HG03354 (cell line): ENCODE measurements at regions not wholly inside any gene's neighbourhood (a gene's known extent, or its start where the extent isn't known, plus 50 kb on each side); places are given as distances from the start of the nearest gene placed in this dataset.
"Not testable (repeated sequence)": the region's sequence is repeated elsewhere in the genome, so short reads cannot be mapped to it uniquely, and the experiment has no call there.

ENCODE experiments used
- ATAC-seq: cut with Tn5 transposase; IDR thresholded peaks from one replicate; pipeline ENCODE4 v1.9.1; 2021; ENCODE audit warnings: mild to moderate bottlenecking; ENCODE audit not compliant: unreplicated experiment, poor library complexity, severe bottlenecking

DNA sequence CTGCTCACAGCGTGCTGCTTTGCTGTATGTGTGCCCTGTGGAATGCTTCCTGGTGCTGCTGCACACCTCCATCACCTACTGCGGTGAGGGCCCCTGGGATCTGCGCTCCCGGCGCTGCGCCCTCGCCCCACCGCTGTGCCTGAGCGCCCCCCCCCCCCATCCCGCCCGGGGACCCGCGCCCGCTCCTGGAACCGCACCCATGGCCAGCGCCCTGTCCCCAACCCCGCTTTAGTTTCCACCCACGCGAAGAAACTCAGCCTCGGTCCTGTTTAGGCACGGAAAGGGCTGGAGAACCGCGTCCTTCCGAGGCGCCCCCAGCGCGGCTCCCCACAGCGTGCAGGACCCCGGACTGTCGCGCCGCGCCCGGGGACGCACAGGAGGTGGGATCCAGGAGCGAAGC lies 265.5 kb downstream of the POTEB3 start:
- ATAC-seq, result not testable (repeated sequence)

DNA sequence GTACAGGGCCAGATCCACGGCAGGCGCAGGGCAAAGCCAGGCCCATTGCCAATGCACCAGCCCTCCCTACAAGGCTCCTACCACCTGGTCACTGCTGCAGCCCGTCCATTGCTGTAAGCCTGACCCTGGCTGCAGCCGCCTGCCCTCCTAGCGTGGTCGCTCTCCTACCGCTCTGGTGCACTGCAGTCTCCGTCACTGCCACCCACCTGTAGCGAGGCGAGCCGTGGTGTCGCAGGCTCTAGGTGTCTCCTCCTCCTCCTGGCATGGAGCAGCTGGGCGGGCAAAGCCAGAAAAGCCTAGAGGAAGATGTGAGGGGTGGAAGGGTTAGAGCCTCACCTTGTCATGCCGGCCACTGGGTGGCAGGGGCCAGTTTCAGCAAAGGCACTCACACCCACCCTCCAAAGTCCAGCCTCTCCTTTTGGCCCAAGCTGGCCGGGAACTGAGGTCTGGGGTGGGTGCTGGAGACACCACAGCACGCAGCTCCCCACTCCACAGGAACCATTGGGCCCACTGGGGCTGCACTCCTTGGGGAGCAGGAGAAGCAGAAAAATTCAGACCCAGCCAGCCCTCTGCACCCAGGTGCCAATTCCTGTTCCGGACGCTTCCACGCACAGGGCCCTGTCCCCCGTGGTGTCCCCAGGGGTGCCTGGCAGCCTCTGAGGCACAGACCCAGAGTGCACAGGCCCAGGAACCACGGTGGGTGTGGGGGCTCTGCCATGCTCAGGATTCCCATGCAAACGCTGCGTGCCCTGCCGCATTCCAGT lies 285.3 kb upstream of the POTEB2 start:
- ATAC-seq, result not testable (repeated sequence)

- not testable (repeated sequence) for ATAC-seq
Observed at GRCh38 chr15:21148136-21148535, 282.0 kb upstream of the POTEB2 start.

DNA sequence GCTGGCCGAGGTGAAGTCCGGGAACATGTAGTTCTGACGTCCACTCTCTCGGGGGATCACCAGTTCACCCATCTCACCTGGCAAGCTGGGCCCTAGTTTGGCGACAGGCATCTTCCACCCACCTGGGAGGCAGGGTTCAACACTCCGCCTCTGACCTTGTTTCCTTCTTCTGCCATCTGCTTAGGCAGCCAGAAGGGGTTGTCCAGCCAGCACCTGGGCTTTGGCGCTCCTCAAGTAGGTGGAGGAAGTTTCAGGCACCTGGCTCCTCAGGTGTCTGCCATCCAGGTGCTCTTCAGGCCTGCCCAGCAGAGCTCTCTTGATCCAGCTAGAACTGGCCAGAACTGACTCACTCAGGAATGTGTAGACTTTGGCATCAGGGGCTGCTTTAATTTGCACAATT lies 267.8 kb upstream of the POTEB2 start:
- ATAC-seq, result not testable (repeated sequence)

GRCh38 chr15:21112271-21113053 lies 246.3 kb upstream of the POTEB2 start:
- not testable (repeated sequence) for ATAC-seq

DNA sequence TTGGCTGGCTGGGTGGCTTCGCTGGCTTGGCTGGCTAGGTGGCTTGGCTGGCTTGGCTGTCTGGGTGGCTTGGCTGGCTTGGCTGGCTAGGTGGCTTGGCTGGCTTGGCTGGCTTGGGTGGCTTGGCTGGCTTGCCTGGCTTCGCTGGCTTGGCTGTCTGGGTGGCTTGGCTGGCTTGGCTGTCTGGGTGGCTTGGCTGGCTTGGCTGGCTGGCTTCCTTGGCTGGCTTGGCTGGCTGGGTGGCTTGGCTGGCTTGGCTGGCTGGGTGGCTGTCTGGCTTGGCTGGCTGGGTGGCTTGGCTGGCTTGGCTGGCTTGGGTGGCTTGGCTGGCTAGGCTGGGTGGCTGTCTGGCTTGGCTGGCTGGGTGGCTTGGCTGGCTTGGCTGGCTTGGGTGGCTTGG lies 245.7 kb upstream of the POTEB2 start:
- not testable (repeated sequence) for ATAC-seq

- ATAC-seq, result not testable (repeated sequence)
Observed at GRCh38 chr15:21111172-21111571, 245.1 kb upstream of the POTEB2 start.

DNA sequence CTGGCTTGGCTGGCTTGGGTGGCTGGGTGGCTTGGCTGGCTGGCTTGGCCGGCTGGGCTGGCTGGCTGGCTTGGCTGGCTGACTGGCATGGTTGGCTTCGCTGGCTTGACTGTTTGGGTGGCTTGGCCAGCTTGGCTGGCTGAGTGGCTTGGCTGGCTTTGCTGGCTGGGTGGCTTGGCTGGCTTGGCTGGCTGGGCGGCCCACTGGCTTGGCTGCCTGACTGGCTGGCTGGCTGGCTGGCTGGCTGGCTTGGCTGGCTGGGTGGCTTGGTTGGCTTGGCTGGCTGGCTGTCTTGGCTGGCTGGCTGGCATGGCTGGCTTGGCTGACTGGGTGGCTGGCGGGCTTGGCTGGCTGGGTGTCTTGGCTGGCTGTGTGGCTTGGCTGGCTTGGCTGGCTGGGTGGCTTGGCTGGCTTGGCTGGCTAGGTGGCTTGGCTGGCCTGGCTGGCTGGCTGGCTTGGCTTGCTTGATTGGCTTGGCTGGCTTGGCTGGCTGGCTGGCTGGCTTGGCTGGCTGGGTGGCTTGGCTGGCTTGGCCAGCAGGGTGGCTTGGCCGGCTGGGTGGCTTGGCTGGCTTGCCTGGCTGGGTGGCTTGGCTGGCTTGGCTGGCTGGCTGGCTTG lies 244.2 kb upstream of the POTEB2 start:
- not testable (repeated sequence) for ATAC-seq

DNA sequence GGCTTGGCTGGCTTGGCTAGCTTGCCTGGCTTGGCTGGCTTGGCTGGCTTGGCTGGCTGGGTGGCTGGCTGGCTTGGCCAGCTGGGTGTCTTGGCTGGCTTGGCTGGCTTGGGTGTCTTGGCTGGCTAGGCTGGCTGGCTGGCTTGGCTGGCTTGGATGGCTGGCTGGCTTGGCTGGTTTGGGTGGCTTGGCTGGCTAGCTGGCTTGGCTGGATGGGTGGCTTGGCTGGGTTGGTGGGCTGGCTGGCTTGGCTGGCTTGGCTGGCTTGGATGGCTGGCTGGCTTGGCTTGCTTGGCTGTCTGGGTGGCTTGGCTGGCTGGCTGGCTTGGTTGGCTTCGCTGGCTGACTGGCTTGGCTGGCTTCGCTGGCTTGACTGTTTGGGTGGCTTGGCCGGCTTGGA lies 242.3 kb upstream of the POTEB2 start:
- not testable (repeated sequence) for ATAC-seq

GRCh38 chr15:21107399-21108381 lies 241.6 kb upstream of the POTEB2 start:
- ATAC-seq, result not testable (repeated sequence)

- ATAC-seq, result not testable (repeated sequence)
Observed at GRCh38 chr15:21096599-21096998, 230.5 kb upstream of the POTEB2 start.

- not testable (repeated sequence) for ATAC-seq
Observed at GRCh38 chr15:21079544-21079943, 213.4 kb upstream of the POTEB2 start.

GRCh38 chr15:21068917-21069316 lies 202.8 kb upstream of the POTEB2 start:
- not testable (repeated sequence) for ATAC-seq

DNA sequence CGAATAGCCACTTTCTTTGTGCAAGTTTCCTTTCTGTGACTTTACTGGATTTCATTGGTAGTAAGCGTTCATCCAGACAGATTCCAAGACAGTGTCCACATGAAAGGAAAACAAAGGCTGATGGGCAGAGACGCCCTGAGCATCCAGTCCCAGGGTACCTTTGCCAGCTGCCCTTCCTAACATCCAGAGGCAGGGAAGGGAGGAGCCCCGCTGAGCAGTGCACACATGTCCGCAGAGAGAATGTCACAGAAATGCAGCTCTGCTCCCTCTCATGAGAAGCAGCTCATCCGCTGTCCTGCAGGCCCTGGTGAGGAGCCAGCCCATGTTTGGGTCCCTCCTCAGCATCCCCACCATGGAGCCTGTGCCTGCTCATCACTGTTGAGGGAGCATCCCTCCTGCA lies 197.4 kb upstream of the POTEB2 start:
- not testable (repeated sequence) for ATAC-seq

DNA sequence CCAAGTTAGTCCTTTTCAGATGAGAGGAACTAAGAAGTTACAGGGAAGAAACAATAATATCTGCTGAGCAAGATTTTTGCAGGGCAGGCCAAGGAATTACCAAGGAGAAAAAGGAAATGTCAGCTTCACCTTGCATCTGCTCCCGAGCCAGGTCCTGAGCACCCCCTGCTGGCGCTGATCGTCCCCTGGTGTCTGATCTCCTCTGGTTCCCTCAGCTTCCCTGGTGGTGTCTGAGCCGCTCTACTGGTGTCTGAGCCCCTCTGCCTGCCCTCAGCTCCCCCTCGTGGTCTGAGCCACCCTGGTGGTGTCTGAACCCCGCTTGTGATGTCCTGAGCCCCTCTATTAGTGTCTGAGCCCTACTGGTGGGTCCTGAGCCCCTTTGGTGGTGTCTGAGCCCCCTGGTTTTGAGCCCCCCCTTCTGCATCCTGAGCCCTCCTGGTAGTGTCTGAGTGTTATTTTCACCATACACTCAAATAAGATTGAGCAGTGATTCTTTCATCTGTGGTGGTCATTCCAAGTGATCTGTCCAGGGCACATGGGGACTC lies 196.6 kb upstream of the POTEB2 start:
- ATAC-seq, result not testable (repeated sequence)

DNA sequence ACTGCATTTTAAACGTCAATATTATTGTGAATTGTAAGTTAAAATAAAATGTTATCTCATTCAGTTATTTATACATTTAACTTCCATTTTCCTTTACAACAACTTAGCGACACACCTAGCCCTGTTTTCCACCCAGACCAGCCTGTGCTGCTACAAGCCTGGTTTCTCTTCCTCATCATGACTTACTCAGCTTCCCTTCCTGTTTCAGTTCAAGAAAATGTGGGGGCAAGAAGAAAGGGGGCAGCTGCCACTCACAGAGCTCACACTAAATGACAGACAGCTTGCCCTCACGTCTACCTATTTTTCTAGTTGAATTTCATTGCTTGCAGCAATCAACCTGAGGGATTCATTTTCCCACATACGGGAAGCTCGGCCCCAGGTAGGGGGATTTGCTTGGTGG lies 185.8 kb upstream of the POTEB2 start:
- ATAC-seq, result not testable (repeated sequence)

- not testable (repeated sequence) for ATAC-seq
Observed at GRCh38 chr15:21031703-21032102, 165.6 kb upstream of the POTEB2 start.

GRCh38 chr15:21029001-21029400 lies 162.9 kb upstream of the POTEB2 start:
- not testable (repeated sequence) for ATAC-seq

- ATAC-seq, result not testable (repeated sequence)
Observed at GRCh38 chr15:21027942-21028341, 161.8 kb upstream of the POTEB2 start.
